Liver (tissue), 8 donors: ENCODE measurements at regions not wholly inside any gene's neighbourhood (a gene's known extent, or its start where the extent isn't known, plus 50 kb on each side); places are given as distances from the start of the nearest gene placed in this dataset.

Experiments
- DNase-seq: peaks from one replicate; pipeline ENCODE4 v3.0.0-alpha.2; 2017; ENCODE audit warnings: low spot score
- H3K27ac ChIP-seq, 2 donors: one replicate each; pipeline ENCODE4 v1.7.0; 2013; ENCODE audit warnings: inconsistent platforms in 2 of 2, low read length in 2 of 2, control low read depth in 1 of 2, low read depth in 1 of 2, mild to moderate bottlenecking in 1 of 2
- H3K27me3 ChIP-seq, 4 donors: one replicate each; pipeline versions ENCODE4 v1.6.1 to v1.7.0; 2013; ENCODE audit warnings: low read length in 3 of 4, inconsistent platforms in 1 of 4, mild to moderate bottlenecking in 1 of 4, moderate library complexity in 1 of 4; ENCODE audit not compliant: control insufficient read depth in 4 of 4, insufficient read depth in 4 of 4
- H3K36me3 ChIP-seq, 4 donors: one replicate each; pipeline versions ENCODE4 v1.6.1 to v1.7.0; 2013; ENCODE audit warnings: low read length in 3 of 4, mild to moderate bottlenecking in 3 of 4, low read depth in 1 of 4, moderate library complexity in 1 of 4; ENCODE audit not compliant: control insufficient read depth in 4 of 4, insufficient read depth in 3 of 4
- H3K4me1 ChIP-seq, 4 donors: one replicate each; pipeline versions ENCODE4 v1.6.1 to v1.7.0; 2013; ENCODE audit warnings: low read length in 3 of 4, mild to moderate bottlenecking in 3 of 4, moderate library complexity in 1 of 4; ENCODE audit not compliant: control insufficient read depth in 4 of 4, insufficient read depth in 4 of 4
- H3K4me3 ChIP-seq, 3 donors: one replicate each; pipeline versions ENCODE4 v1.6.1 to v1.7.0; 2013; ENCODE audit warnings: low read length in 3 of 3, control low read depth in 1 of 3, low read depth in 1 of 3, mild to moderate bottlenecking in 1 of 3
- H3K9ac ChIP-seq, 2 donors: one replicate each; pipeline ENCODE4 v1.7.0; 2013; ENCODE audit warnings: low read length in 2 of 2, mild to moderate bottlenecking in 2 of 2, moderate library complexity in 2 of 2, control low read depth in 1 of 2, low read depth in 1 of 2
- H3K9me3 ChIP-seq, 4 donors: one replicate each; pipeline versions ENCODE4 v1.6.1 to v1.7.0; 2013; ENCODE audit warnings: low read length in 3 of 4; ENCODE audit not compliant: control insufficient read depth in 4 of 4
- EGR1 ChIP-seq, 2 donors: IDR thresholded peaks; 2 replicates each; pipeline ENCODE4 v1.6.1; 2016 to 2018; ENCODE audit warnings: antibody characterized with exemption in 2 of 2, low read depth in 2 of 2
- FOXA2 ChIP-seq: IDR thresholded peaks from 2 replicates; pipeline ENCODE4 v1.6.1; 2016; ENCODE audit warnings: antibody characterized with exemption
- HNF4A ChIP-seq, 2 donors: conservative IDR thresholded peaks; 2 replicates each; pipeline ENCODE4 v1.6.1; 2016; ENCODE audit warnings: antibody characterized with exemption in 2 of 2, mild to moderate bottlenecking in 2 of 2
- NR2F2 ChIP-seq: IDR thresholded peaks from 2 replicates; pipeline ENCODE4 v1.6.1; 2016; ENCODE audit warnings: antibody characterized with exemption
- RAD21 ChIP-seq, 2 donors: IDR thresholded peaks; 2 replicates each; pipeline ENCODE4 v1.6.1; 2016; ENCODE audit warnings: antibody characterized with exemption in 2 of 2, mild to moderate bottlenecking in 2 of 2
- WGBS: extraction: QIAGEN DNeasy Blood & Tissue Kit; methylation state at CpG from one replicate; pipeline ENCODE4 v1.1.7; 2013; 5-methylcytosine and 5-hydroxymethylcytosine counted together
- TF ChIP-seq, protein P1 (sequence below): fragments of 150-350 bp; IDR thresholded peaks from 2 replicates; pipeline ENCODE4 v1.5.1; 2017; ENCODE audit warnings: improper control_type of control experiment, low read depth, low read length; ENCODE audit not compliant: missing input control
- TF ChIP-seq, protein P2 (sequence below): IDR thresholded peaks from 2 replicates; pipeline ENCODE4 v1.6.1; 2016; ENCODE audit warnings: antibody characterized with exemption
- TF ChIP-seq, protein P3 (sequence below): IDR thresholded peaks from 2 replicates; pipeline ENCODE4 v1.6.1; 2016; ENCODE audit warnings: antibody characterized with exemption
- donor health status: healthy.
- donor health status: healthy.
- donor health status: healthy.
- donor health status: healthy.
- donor health status: healthy.

- Histone ChIP-seq H3K4me3 (no peak overlapping the region), H3K4me1 (peaks cover 4 to 30% (median 19%) of the 10 kb centered on the region in 4 donors), H3K36me3 (no peaks in the 10 kb centered on the region), H3K27ac (no peak overlapping the region), H3K9ac (no peak overlapping the region), H3K9me3 (no peaks in the 10 kb centered on the region), H3K27me3 (no peaks in the 10 kb centered on the region)
- 59% methylated on average over 16 of the region's 16 CpGs for WGBS
- TF ChIP-seq EGR1 (IDR thresholded peaks at IDR 0.05; ENCODE audit: low read depth in 2 of 2) = peak in 1 of 2 donors; percentile 45
- peak; percentile 26 for TF ChIP-seq NR2F2
- TF ChIP-seq, protein P1, sequence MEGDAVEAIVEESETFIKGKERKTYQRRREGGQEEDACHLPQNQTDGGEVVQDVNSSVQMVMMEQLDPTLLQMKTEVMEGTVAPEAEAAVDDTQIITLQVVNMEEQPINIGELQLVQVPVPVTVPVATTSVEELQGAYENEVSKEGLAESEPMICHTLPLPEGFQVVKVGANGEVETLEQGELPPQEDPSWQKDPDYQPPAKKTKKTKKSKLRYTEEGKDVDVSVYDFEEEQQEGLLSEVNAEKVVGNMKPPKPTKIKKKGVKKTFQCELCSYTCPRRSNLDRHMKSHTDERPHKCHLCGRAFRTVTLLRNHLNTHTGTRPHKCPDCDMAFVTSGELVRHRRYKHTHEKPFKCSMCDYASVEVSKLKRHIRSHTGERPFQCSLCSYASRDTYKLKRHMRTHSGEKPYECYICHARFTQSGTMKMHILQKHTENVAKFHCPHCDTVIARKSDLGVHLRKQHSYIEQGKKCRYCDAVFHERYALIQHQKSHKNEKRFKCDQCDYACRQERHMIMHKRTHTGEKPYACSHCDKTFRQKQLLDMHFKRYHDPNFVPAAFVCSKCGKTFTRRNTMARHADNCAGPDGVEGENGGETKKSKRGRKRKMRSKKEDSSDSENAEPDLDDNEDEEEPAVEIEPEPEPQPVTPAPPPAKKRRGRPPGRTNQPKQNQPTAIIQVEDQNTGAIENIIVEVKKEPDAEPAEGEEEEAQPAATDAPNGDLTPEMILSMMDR = no peak
- no peak for DNase-seq
These were observed 54.6 kb downstream of the NCOR2 start for GRCh38 chr12:124512667-124513296.

DNA sequence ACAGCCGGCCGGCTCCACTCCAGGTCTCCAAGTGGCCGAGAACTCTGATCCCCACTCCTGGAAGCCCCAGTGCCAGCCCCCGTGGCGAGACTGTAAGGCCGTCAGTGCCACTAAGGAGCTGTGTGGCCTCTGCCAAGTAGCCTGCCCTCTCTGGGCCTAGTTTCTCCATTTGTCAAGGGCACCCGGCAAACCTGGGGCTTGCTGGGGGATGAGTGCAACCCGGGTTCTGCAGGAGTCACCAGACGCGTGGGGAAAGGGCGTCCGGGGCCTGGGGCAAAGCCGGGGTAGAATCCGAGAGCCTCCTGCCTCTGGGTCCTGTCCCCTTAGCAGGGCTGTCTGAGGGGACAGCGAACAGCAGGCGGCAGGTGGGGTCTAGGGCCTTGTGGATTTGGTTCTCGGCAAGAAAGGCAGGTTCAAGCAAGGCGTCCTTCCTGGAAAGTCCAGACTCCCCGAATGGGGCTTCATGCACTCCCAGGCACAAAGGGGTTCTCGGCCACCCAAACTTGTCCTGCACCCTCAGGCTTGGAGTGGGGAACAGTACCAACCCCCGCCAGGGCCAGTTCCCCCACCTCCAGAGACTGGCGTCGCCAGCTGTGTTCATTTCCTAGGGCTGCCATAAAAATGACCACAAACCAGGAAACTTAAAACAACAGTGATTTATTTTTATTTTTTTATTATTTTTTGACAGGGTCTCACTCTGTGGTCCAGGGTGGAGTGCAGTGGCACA is 56.0 kb downstream of the NCOR2 start:
- TF ChIP-seq RAD21 (IDR thresholded peaks at IDR 0.05) (no peak), FOXA2 (no peak), HNF4A (conservative IDR thresholded peaks at IDR 0.05) (no peak)
- TF ChIP-seq, protein P1 = no peak
- TF ChIP-seq, protein P2, sequence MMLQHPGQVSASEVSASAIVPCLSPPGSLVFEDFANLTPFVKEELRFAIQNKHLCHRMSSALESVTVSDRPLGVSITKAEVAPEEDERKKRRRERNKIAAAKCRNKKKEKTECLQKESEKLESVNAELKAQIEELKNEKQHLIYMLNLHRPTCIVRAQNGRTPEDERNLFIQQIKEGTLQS = no peak
- TF ChIP-seq, protein P3, sequence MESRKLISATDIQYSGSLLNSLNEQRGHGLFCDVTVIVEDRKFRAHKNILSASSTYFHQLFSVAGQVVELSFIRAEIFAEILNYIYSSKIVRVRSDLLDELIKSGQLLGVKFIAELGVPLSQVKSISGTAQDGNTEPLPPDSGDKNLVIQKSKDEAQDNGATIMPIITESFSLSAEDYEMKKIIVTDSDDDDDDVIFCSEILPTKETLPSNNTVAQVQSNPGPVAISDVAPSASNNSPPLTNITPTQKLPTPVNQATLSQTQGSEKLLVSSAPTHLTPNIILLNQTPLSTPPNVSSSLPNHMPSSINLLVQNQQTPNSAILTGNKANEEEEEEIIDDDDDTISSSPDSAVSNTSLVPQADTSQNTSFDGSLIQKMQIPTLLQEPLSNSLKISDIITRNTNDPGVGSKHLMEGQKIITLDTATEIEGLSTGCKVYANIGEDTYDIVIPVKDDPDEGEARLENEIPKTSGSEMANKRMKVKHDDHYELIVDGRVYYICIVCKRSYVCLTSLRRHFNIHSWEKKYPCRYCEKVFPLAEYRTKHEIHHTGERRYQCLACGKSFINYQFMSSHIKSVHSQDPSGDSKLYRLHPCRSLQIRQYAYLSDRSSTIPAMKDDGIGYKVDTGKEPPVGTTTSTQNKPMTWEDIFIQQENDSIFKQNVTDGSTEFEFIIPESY = no peak
- Histone ChIP-seq H3K4me1 (peaks cover 0 to 20% (median 7%) of the 10 kb centered on the region in 4 donors), H3K4me3 (no peak overlapping the region), H3K27me3 (no peaks in the 10 kb centered on the region), H3K9me3 (no peaks in the 10 kb centered on the region), H3K27ac (no peak overlapping the region), H3K36me3 (no peaks in the 10 kb centered on the region), H3K9ac (no peak overlapping the region)
- WGBS = 91% methylated on average over 23 of the region's 23 CpGs
- no peak for DNase-seq
